Smooth muscle cell (in vitro differentiated cells): ENCODE measurements at regions not wholly inside any gene's neighbourhood (a gene's known extent, or its start where the extent isn't known, plus 50 kb on each side); places are given as distances from the start of the nearest gene placed in this dataset.

Source experiments
- DNase-seq: peaks from one replicate; lab custom pipeline; 2025; ENCODE audit not compliant: unreplicated experiment; lab: John Stamatoyannopoulos, UW
- H2AFZ ChIP-seq: fragments of 200-600 bp; sonication (generic); 2 replicates; pipeline ENCODE4 v1.6.0; 2016; ENCODE audit warnings: antibody characterized with exemption, low read depth, mild to moderate bottlenecking
- H3F3A ChIP-seq: fragments of 200-600 bp; sonication (generic); 2 replicates; pipeline ENCODE4 v1.6.0; 2017; ENCODE audit warnings: antibody characterized with exemption, low read depth
- H3K27ac ChIP-seq: fragments of 200-600 bp; sonication (generic); 2 replicates; pipeline ENCODE4 v1.5.1; 2016; ENCODE audit warnings: low read depth, mild to moderate bottlenecking
- H3K27me3 ChIP-seq: fragments of 200-600 bp; sonication (generic); 2 replicates; pipeline ENCODE4 v1.6.1; 2016; ENCODE audit warnings: low read depth, mild to moderate bottlenecking
- H3K36me3 ChIP-seq: fragments of 200-600 bp; sonication (generic); 2 replicates; pipeline ENCODE4 v1.5.1; 2016; ENCODE audit warnings: low read depth
- H3K4me1 ChIP-seq: fragments of 200-600 bp; sonication (generic); 2 replicates; pipeline ENCODE4 v1.5.1; 2016; ENCODE audit warnings: low read depth
- H3K4me2 ChIP-seq: fragments of 200-600 bp; sonication (generic); 2 replicates; pipeline ENCODE4 v1.6.0; 2016; ENCODE audit warnings: mild to moderate bottlenecking
- H3K4me3 ChIP-seq: fragments of 200-600 bp; sonication (generic); 2 replicates; pipeline ENCODE4 v1.5.1; 2016; ENCODE audit warnings: mild to moderate bottlenecking
- H3K79me2 ChIP-seq: fragments of 200-600 bp; sonication (generic); 2 replicates; pipeline ENCODE4 v1.6.0; 2016; ENCODE audit warnings: low read depth, mild to moderate bottlenecking
- H3K9ac ChIP-seq: fragments of 200-600 bp; sonication (generic); 2 replicates; pipeline ENCODE4 v1.6.0; 2016; ENCODE audit warnings: low read depth
- H3K9me3 ChIP-seq: fragments of 200-600 bp; sonication (generic); replicated peaks from 2 replicates; pipeline ENCODE4 v1.5.1; 2016; ENCODE audit warnings: low read depth
- H4K20me1 ChIP-seq: fragments of 200-600 bp; sonication (generic); 2 replicates; pipeline ENCODE4 v1.6.0; 2016; ENCODE audit warnings: low read depth
- CTCF ChIP-seq: fragments of 200-600 bp; sonication (generic); IDR thresholded peaks from 2 replicates; pipeline ENCODE4 v1.5.1; 2017; ENCODE audit warnings: borderline replicate concordance, mild to moderate bottlenecking, antibody characterized with exemption; ENCODE audit not compliant: insufficient read depth, poor library complexity, severe bottlenecking
- WGBS: methylation state at CpG from one replicate; pipeline ENCODE4 v1.1.7; 2016; ENCODE audit warnings: low lambda C conversion rate; 5-methylcytosine and 5-hydroxymethylcytosine counted together

- Histone ChIP-seq H3K9me3 (no peaks in the 10 kb centered on the region), H3K27me3 (peaks cover 20% of the 10 kb centered on the region), H3K4me3 (no peak overlapping the region), H2AFZ (no peak overlapping the region), H3K9ac (no peak overlapping the region), H3K4me1 (no peaks in the 10 kb centered on the region), H3K36me3 (no peaks in the 10 kb centered on the region), H3K79me2 (no peaks in the 10 kb centered on the region), H4K20me1 (no peaks in the 10 kb centered on the region), H3K4me2 (no peak overlapping the region), H3F3A (no peaks in the 10 kb centered on the region), H3K27ac (no peak overlapping the region)
- TF ChIP-seq CTCF = no peak
- DNase-seq = no peak
- WGBS = 87% methylated on average over 8 of the region's 8 CpGs
These were observed 180.5 kb upstream of the GALNT17 start for GRCh38 chr7:70951271-70951962.

GRCh38 chr7:70952311-70952710 is 179.6 kb upstream of the GALNT17 start:
- Histone ChIP-seq H3K4me3 (no peak overlapping the region), H3K36me3 (no peaks in the 10 kb centered on the region), H3K27ac (no peak overlapping the region), H3K4me1 (no peaks in the 10 kb centered on the region), H3K9me3 (no peaks in the 10 kb centered on the region), H3K79me2 (no peaks in the 10 kb centered on the region), H3K9ac (no peak overlapping the region), H3F3A (no peaks in the 10 kb centered on the region), H3K4me2 (no peak overlapping the region), H2AFZ (no peak overlapping the region), H4K20me1 (no peaks in the 10 kb centered on the region), H3K27me3 (peaks cover 20% of the 10 kb centered on the region)
- WGBS = 94% methylated on average over 8 of the region's 8 CpGs
- TF ChIP-seq CTCF = no peak
- no peak for DNase-seq

GRCh38 chr7:70953331-70953741 is 178.6 kb upstream of the GALNT17 start:
- H2AFZ ChIP-seq = no peak overlapping the region
- H3F3A ChIP-seq = no peaks in the 10 kb centered on the region
- H3K4me3 ChIP-seq = no peak overlapping the region
- TF ChIP-seq CTCF = no peak
- 89% methylated on average over 6 of the region's 6 CpGs for WGBS
- DNase-seq = no peak
- H4K20me1 ChIP-seq = no peaks in the 10 kb centered on the region
- H3K79me2 ChIP-seq = no peaks in the 10 kb centered on the region
- no peaks in the 10 kb centered on the region for H3K4me1 ChIP-seq
- H3K4me2 ChIP-seq = no peak overlapping the region
- no peaks in the 10 kb centered on the region for H3K36me3 ChIP-seq
- no peak overlapping the region for H3K27ac ChIP-seq
- H3K27me3 ChIP-seq = peaks cover 20% of the 10 kb centered on the region
- no peaks in the 10 kb centered on the region for H3K9me3 ChIP-seq
- H3K9ac ChIP-seq = no peak overlapping the region

- 62% methylated on average over 6 of the region's 6 CpGs for WGBS
- Histone ChIP-seq H3F3A (no peaks in the 10 kb centered on the region), H2AFZ (no peak overlapping the region), H3K36me3 (no peaks in the 10 kb centered on the region), H3K9me3 (no peaks in the 10 kb centered on the region), H3K9ac (no peak overlapping the region), H3K79me2 (no peaks in the 10 kb centered on the region), H3K27ac (no peak overlapping the region), H3K4me1 (no peaks in the 10 kb centered on the region), H3K27me3 (peaks cover 20% of the 10 kb centered on the region), H4K20me1 (no peaks in the 10 kb centered on the region), H3K4me2 (no peak overlapping the region), H3K4me3 (no peak overlapping the region)
- DNase-seq = no peak
- TF ChIP-seq CTCF = no peak
These were observed 178.1 kb upstream of the GALNT17 start for GRCh38 chr7:70953796-70954195.
